ENCODE measurements at regions not wholly inside any gene's neighbourhood (a gene's known extent, or its start where the extent isn't known, plus 50 kb on each side); places are given as distances from the start of the nearest gene placed in this dataset.

- no peak for TF ChIP-seq CTCF (IDR thresholded peaks at IDR 0.05 in 4 of 5, conservative IDR thresholded peaks at IDR 0.05 in 1 of 5)
- no peak for TF ChIP-seq POLR2A (IDR thresholded peaks at IDR 0.05)
Observed at GRCh38 chr2:2706306-2706705, 375.2 kb upstream of the MYT1L start.

Data from gastrocnemius medialis (tissue), 4 donors.